ENCODE measurements at regions not wholly inside any gene's neighbourhood (a gene's known extent, or its start where the extent isn't known, plus 50 kb on each side); places are given as distances from the start of the nearest gene placed in this dataset.

- 80% methylated on average over 8 of the region's 8 CpGs for WGBS
- Histone ChIP-seq H3K4me3 (no peak overlapping the region), H3K36me3 (no peaks in the 10 kb centered on the region), H3K9me3 (no peaks in the 10 kb centered on the region), H3K4me1 (peaks cover 0 to 12% (median 11%) of the 10 kb centered on the region in 4 donors), H3K27me3 (no peaks in the 10 kb centered on the region), H3K27ac (replicated peaks in 1 of 4) (no peak overlapping the region)
- intact Hi-C loops (cut with DNase I), result no loop called here
- no peak for DNase-seq (ENCODE audit: extremely low spot score)
- TF ChIP-seq CTCF (IDR thresholded peaks at IDR 0.05), result no peak
- TF ChIP-seq EP300 (IDR thresholded peaks at IDR 0.05), result no peak
- no peak for TF ChIP-seq POLR2A (IDR thresholded peaks at IDR 0.05; ENCODE audit: low read depth)
- TF ChIP-seq POLR2AphosphoS5 (IDR thresholded peaks at IDR 0.05), result no peak
Observed at GRCh38 chr4:81818385-81818920, 346.7 kb upstream of the RASGEF1B start.

GRCh38 chr4:81816031-81816761 lies 344.5 kb upstream of the RASGEF1B start:
- peaks cover 0 to 12% (median 11%) of the 10 kb centered on the region in 4 donors for H3K4me1 ChIP-seq
- no peak for DNase-seq (ENCODE audit: extremely low spot score)
- no peaks in the 10 kb centered on the region for H3K27me3 ChIP-seq
- 93% methylated on average over 3 of the region's 3 CpGs for WGBS
- intact Hi-C loops (cut with DNase I), result no loop called here
- no peak for TF ChIP-seq POLR2AphosphoS5 (IDR thresholded peaks at IDR 0.05)
- no peak for TF ChIP-seq POLR2A (IDR thresholded peaks at IDR 0.05; ENCODE audit: low read depth)
- no peak for TF ChIP-seq EP300 (IDR thresholded peaks at IDR 0.05)
- TF ChIP-seq CTCF (IDR thresholded peaks at IDR 0.05), result no peak
- no peaks in the 10 kb centered on the region for H3K9me3 ChIP-seq
- no peak overlapping the region for H3K27ac ChIP-seq (replicated peaks in 1 of 4)
- no peaks in the 10 kb centered on the region for H3K36me3 ChIP-seq
- H3K4me3 ChIP-seq, result no peak overlapping the region

DNA sequence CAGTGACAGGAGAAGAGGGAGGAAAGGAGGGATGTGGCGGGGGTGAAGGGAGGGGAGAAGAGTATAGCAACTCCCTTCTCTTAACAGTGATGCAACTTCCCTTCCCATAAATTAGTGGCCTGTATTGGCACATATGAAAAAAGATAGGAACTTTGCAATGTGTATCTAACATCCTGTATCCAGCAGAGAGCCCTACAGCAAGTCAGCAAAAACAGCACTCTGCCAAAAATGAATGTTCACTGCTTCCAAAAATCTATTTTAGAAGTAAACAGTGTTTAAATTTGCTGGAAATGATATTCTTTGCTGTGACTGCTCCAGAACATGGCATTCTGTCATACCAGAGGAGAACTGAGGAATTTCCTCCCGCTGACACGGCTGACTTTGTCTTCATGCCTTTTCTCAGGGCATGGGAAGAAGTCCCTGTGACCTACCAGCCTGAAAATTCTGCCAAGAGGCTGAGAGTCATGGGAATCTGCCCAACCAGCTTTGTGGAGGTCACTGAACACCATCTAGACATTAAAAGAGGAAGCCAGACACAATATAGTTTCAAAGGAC lies 343.4 kb upstream of the RASGEF1B start:
- Histone ChIP-seq H3K27ac (replicated peaks in 1 of 4) (peak overlapping the region in 2 of 4 donors; percentile 28 to 44), H3K9me3 (no peaks in the 10 kb centered on the region), H3K4me1 (peaks cover 0 to 12% (median 11%) of the 10 kb centered on the region in 4 donors), H3K36me3 (no peaks in the 10 kb centered on the region), H3K4me3 (no peak overlapping the region), H3K27me3 (no peaks in the 10 kb centered on the region)
- WGBS, result 55% methylated on average over 3 of the region's 3 CpGs
- intact Hi-C loops (cut with DNase I), result no loop called here
- no peak for TF ChIP-seq EP300 (IDR thresholded peaks at IDR 0.05)
- no peak for TF ChIP-seq POLR2AphosphoS5 (IDR thresholded peaks at IDR 0.05)
- TF ChIP-seq POLR2A (IDR thresholded peaks at IDR 0.05; ENCODE audit: low read depth), result no peak
- no peak for TF ChIP-seq CTCF (IDR thresholded peaks at IDR 0.05)
- no peak for DNase-seq (ENCODE audit: extremely low spot score)

- H3K36me3 ChIP-seq, result no peaks in the 10 kb centered on the region
- intact Hi-C loops (cut with DNase I), result no loop called here
- no peaks in the 10 kb centered on the region for H3K27me3 ChIP-seq
- H3K27ac ChIP-seq (replicated peaks in 1 of 4), result no peak overlapping the region
- H3K9me3 ChIP-seq, result no peaks in the 10 kb centered on the region
- no peak for DNase-seq (ENCODE audit: extremely low spot score)
- no peak overlapping the region for H3K4me3 ChIP-seq
- peaks cover 0 to 12% (median 11%) of the 10 kb centered on the region in 4 donors for H3K4me1 ChIP-seq
- TF ChIP-seq POLR2AphosphoS5 (IDR thresholded peaks at IDR 0.05) (no peak), EP300 (IDR thresholded peaks at IDR 0.05) (no peak), CTCF (IDR thresholded peaks at IDR 0.05) (no peak), POLR2A (IDR thresholded peaks at IDR 0.05; ENCODE audit: low read depth) (no peak)
- WGBS, result 72% methylated on average over 5 of the region's 5 CpGs
Observed at GRCh38 chr4:81811562-81812293, 340.0 kb upstream of the RASGEF1B start.
